HepG2 (cell line): ENCODE measurements at regions not wholly inside any gene's neighbourhood (a gene's known extent, or its start where the extent isn't known, plus 50 kb on each side); places are given as distances from the start of the nearest gene placed in this dataset.

Source experiments
- ATAC-seq: fragments of 200-7000 bp; cut with Tn5 transposase; 3 replicates; pipeline ENCODE4 v1.9.1; 2020; ENCODE audit warnings: mild to moderate bottlenecking, moderate library complexity
- BruUV-seq: library from RNA; stranded (reverse); fragments of 400-500 nt; replicated peaks from 2 replicates; lab custom pipeline; 2021; lab: Mats Ljungman, UMichigan
- CTCF ChIA-PET: fragments of 300-600 bp; formaldehyde crosslinking; extraction: SDS; loops from one replicate; lab custom pipeline; 2021; ENCODE audit warnings: low total read pairs, inconsistent platforms, low intra/inter-chr PET ratio; lab: Yijun Ruan, JAX
- POLR2A ChIA-PET: fragments of 350-600 bp; sonication (Branson Sonifier 250); formaldehyde crosslinking; loops from one replicate; lab custom pipeline; 2020; ENCODE audit warnings: antibody characterized with exemption, inconsistent platforms; lab: Yijun Ruan, JAX
- DNase-seq: peaks from one replicate; pipeline ENCODE4 v3.0.0-alpha.2; 2015; ENCODE audit warnings: low spot score
- FAIRE-seq: peaks from 3 replicates; lab custom pipeline; 2011; peaks lifted over from hg19 to GRCh38; lab: Jason Lieb, UNC
- H2AFZ ChIP-seq: one replicate; pipeline ENCODE4 v1.6.1; 2011; ENCODE audit warnings: low read length, inconsistent platforms
- H3K27ac ChIP-seq: fragments of 300-600 bp; 3 replicates; pipeline ENCODE4 v1.8.0; 2011; ENCODE audit warnings: mixed run types, mild to moderate bottlenecking, mixed read lengths, low read length, inconsistent platforms; ENCODE audit not compliant: insufficient read depth; ENCODE audit errors: extremely low read length
- H3K27me3 ChIP-seq, 2 experiments: fragments of 200-600 bp in 1 of 2; 2 replicates in 1 of 2; 3 replicates in 1 of 2; pipeline versions ENCODE4 v1.6.0 to v1.8.0; 2011; ENCODE audit warnings: low read length in 2 of 2, mild to moderate bottlenecking in 2 of 2, moderate library complexity in 2 of 2, inconsistent platforms in 1 of 2; ENCODE audit not compliant: insufficient read depth in 2 of 2, control insufficient read depth in 1 of 2
- H3K36me3 ChIP-seq, 2 experiments: fragments of 200-600 bp in 1 of 2; replicated peaks in 1 of 2; 2 replicates in 1 of 2; 3 replicates in 1 of 2; pipeline versions ENCODE4 v1.5.1 to v1.8.0; 2011; ENCODE audit warnings: low read length in 2 of 2, inconsistent platforms in 1 of 2; ENCODE audit not compliant: insufficient read depth in 2 of 2, control insufficient read depth in 1 of 2
- H3K4me1 ChIP-seq: 2 replicates; pipeline ENCODE4 v1.5.1; 2012; ENCODE audit warnings: low read length, inconsistent platforms; ENCODE audit not compliant: insufficient read depth
- H3K4me2 ChIP-seq: 2 replicates; pipeline ENCODE4 v1.6.0; 2011; ENCODE audit warnings: low read depth, low read length, inconsistent platforms
- H3K4me3 ChIP-seq, 3 experiments: fragments of 200-600 bp in 1 of 3; sonication (generic), shearing (Covaris generic) in 1 of 3; replicated peaks in 1 of 3; 2 replicates each; pipeline ENCODE4 v1.5.1; 2011 to 2016; ENCODE audit warnings: low read length in 3 of 3, inconsistent platforms in 2 of 3, low read depth in 2 of 3, mild to moderate bottlenecking in 2 of 3, control low read depth in 1 of 3, mixed read lengths in 1 of 3; ENCODE audit not compliant: insufficient read depth in 1 of 3
- H3K79me2 ChIP-seq: one replicate; pipeline ENCODE4 v1.6.1; 2011; ENCODE audit warnings: low read length, inconsistent platforms; ENCODE audit not compliant: insufficient read depth
- H3K9ac ChIP-seq: 2 replicates; pipeline ENCODE4 v1.6.0; 2011; ENCODE audit warnings: mild to moderate bottlenecking, low read depth, low read length, inconsistent platforms; ENCODE audit not compliant: insufficient read depth
- H3K9me3 ChIP-seq: 2 replicates; pipeline ENCODE4 v1.5.1; 2012; ENCODE audit warnings: mild to moderate bottlenecking, low read length
- H4K20me1 ChIP-seq: 2 replicates; pipeline ENCODE4 v1.6.0; 2011; ENCODE audit warnings: inconsistent platforms, mild to moderate bottlenecking, low read length, moderate library complexity; ENCODE audit not compliant: insufficient read depth
- ARHGAP35 ChIP-seq: sonication (generic); formaldehyde crosslinking; IDR thresholded peaks from 2 replicates; pipeline ENCODE4 v1.9.0; 2022; ENCODE audit warnings: mild to moderate bottlenecking, inconsistent platforms, moderate library complexity, missing genetic modification reagents, borderline replicate concordance
- CREB3 ChIP-seq: sonication (generic); formaldehyde crosslinking; IDR thresholded peaks from 2 replicates; pipeline ENCODE4 v1.5.0; 2020; ENCODE audit warnings: missing genetic modification reagents
- EZH2 ChIP-seq: conservative IDR thresholded peaks from 2 replicates; pipeline ENCODE4 v1.6.1; 2012; ENCODE audit warnings: mild to moderate bottlenecking, low read depth, low read length, moderate library complexity
- HCFC1 ChIP-seq: fragments of 150-350 bp; IDR thresholded peaks from 2 replicates; pipeline ENCODE4 v1.6.1; 2014; ENCODE audit warnings: low read depth, low read length
- PPARG ChIP-seq: conservative IDR thresholded peaks from 2 replicates; pipeline ENCODE4 v1.6.1; 2016; ENCODE audit warnings: missing biosample characterization, missing genetic modification reagents
- ZGPAT ChIP-seq: IDR thresholded peaks from 2 replicates; pipeline ENCODE4 v1.6.1; 2016; ENCODE audit warnings: mild to moderate bottlenecking
- ZNF225 ChIP-seq: sonication (generic); formaldehyde crosslinking; IDR thresholded peaks from 2 replicates; pipeline ENCODE4 v1.4.0; 2020; ENCODE audit warnings: mild to moderate bottlenecking, missing genetic modification reagents
- ZNF574 ChIP-seq: sonication (generic); formaldehyde crosslinking; IDR thresholded peaks from 2 replicates; pipeline ENCODE4 v1.4.0; 2020; ENCODE audit warnings: missing genetic modification reagents
- ZNF652 ChIP-seq: IDR thresholded peaks from 2 replicates; pipeline ENCODE4 v1.6.1; 2016; ENCODE audit warnings: low read depth, borderline replicate concordance
- ZNF674 ChIP-seq: sonication (generic); formaldehyde crosslinking; IDR thresholded peaks from 2 replicates; pipeline ENCODE4 v1.5.0; 2020; ENCODE audit warnings: low read depth, mild to moderate bottlenecking, missing genetic modification reagents
- in situ Hi-C: cut with HindIII; loops from 2 replicates; pipeline ENCODE4 v1.10.0; 2017; ENCODE audit warnings: low pct_unique_long_range_greater_than_20kb; ENCODE audit not compliant: extremely low pct_ligation_motif_present
- intact Hi-C: fragments of 100-400 bp; cut with micrococcal nuclease; formaldehyde crosslinking; loops from one replicate; pipeline ENCODE4 v1.10.0; 2022; ENCODE audit not compliant: unreplicated experiment
- TF ChIP-seq, protein P1 (sequence below): sonication (generic); formaldehyde crosslinking; IDR thresholded peaks from 2 replicates; pipeline ENCODE4 v1.5.1; 2020; ENCODE audit warnings: mild to moderate bottlenecking, missing genetic modification reagents, borderline replicate concordance

DNA sequence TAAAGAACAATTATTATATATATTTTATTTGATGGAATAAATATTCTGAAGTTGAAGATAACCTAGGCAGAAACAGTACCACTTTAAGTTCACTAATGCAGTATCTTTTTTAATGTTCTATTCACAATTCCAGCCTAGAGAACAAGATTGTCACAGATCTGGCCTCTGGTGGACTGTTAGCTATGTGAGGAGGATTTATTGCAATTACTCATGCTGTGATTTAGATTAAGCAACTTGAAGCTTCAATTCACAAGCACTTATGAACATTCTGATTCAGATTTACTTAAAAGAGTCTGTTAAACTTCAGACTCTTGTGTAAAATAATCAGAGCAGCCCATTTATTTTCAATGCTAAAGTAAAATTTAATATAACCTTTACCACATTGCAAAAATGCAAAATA lies 1489.8 kb downstream of the STIM2 start:
- ChIA-PET POLR2A (no interaction called here), CTCF (no interaction called here)
- intact Hi-C loops, result no loop called here
- DNase-seq (no peak), ATAC-seq (no peak), FAIRE-seq (no peak)
- no peaks in the 10 kb centered on the region for H4K20me1 ChIP-seq
- no peak overlapping the region for H3K27ac ChIP-seq
- H3K4me3 ChIP-seq, result no peak overlapping the region
- H3K9me3 ChIP-seq, result peaks cover 77% of the 10 kb centered on the region
- no peak for TF ChIP-seq ZNF574 (CRISPR knock-in tag)
- no peak for TF ChIP-seq HCFC1
- no peak for TF ChIP-seq ZNF225 (CRISPR knock-in tag)
- TF ChIP-seq CREB3 (CRISPR knock-in tag), result no peak
- no peak for TF ChIP-seq ZGPAT (CRISPR knock-in tag)
- TF ChIP-seq ZNF652 (CRISPR knock-in tag), result no peak
- no peak for TF ChIP-seq ARHGAP35 (CRISPR knock-in tag)
- no peak for TF ChIP-seq ZNF674
- TF ChIP-seq PPARG (CRISPR knock-in tag), result no peak
- TF ChIP-seq EZH2, result no peak
- TF ChIP-seq, protein P1, sequence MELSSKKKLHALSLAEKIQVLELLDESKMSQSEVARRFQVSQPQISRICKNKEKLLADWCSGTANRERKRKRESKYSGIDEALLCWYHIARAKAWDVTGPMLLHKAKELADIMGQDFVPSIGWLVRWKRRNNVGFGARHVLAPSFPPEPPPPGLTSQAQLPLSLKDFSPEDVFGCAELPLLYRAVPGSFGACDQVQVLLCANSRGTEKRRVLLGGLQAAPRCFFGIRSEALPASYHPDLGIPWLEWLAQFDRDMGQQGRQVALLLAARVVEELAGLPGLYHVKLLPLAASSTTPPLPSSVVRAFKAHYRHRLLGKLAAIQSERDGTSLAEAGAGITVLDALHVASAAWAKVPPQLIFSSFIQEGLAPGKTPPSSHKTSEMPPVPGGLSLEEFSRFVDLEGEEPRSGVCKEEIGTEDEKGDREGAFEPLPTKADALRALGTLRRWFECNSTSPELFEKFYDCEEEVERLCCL (CRISPR knock-in tag), result no peak
- H3K9ac ChIP-seq, result no peak overlapping the region
- H3K27me3 ChIP-seq, result no peaks in the 10 kb centered on the region
- no peak overlapping the region for H2AFZ ChIP-seq
- H3K79me2 ChIP-seq, result no peaks in the 10 kb centered on the region
- in situ Hi-C loops, result no loop called here
- BruUV-seq, result no TSS peak
- no peaks in the 10 kb centered on the region for H3K4me1 ChIP-seq
- no peak overlapping the region for H3K4me2 ChIP-seq
- H3K36me3 ChIP-seq, result no peaks in the 10 kb centered on the region
